BE2C (cell line): ENCODE measurements at regions not wholly inside any gene's neighbourhood (a gene's known extent, or its start where the extent isn't known, plus 50 kb on each side); places are given as distances from the start of the nearest gene placed in this dataset.

Source experiments
- DNase-seq: peaks from one replicate; pipeline ENCODE4 v3.0.0-alpha.2; 2020
- H3K27me3 ChIP-seq: fragments of 250-450 bp; sonication (Bioruptor Pico); 2 replicates; pipeline ENCODE4 v1.5.1; 2020; ENCODE audit warnings: mild to moderate bottlenecking
- H3K36me3 ChIP-seq: fragments of 250-450 bp; sonication (Bioruptor Pico); 2 replicates; pipeline ENCODE4 v1.5.1; 2020; ENCODE audit warnings: mild to moderate bottlenecking
- H3K4me1 ChIP-seq: fragments of 250-450 bp; sonication (Bioruptor Pico); 2 replicates; pipeline ENCODE4 v1.5.1; 2020
- H3K4me3 ChIP-seq: 2 replicates; pipeline ENCODE4 v1.5.1; 2011; ENCODE audit warnings: low read depth, low read length
- H3K9me3 ChIP-seq: fragments of 250-450 bp; sonication (Bioruptor Pico); 2 replicates; pipeline ENCODE4 v1.5.1; 2020
- CTCF ChIP-seq: IDR thresholded peaks from 2 replicates; pipeline ENCODE4 v1.5.1; 2012; ENCODE audit warnings: mild to moderate bottlenecking, low read depth, low read length

- no peak for DNase-seq
- Histone ChIP-seq H3K27me3 (no peaks in the 10 kb centered on the region), H3K4me1 (no peaks in the 10 kb centered on the region), H3K9me3 (no peaks in the 10 kb centered on the region), H3K4me3 (no peak overlapping the region), H3K36me3 (no peaks in the 10 kb centered on the region)
- TF ChIP-seq CTCF: no peak
These were observed 365.8 kb upstream of the C1orf174 start for GRCh38 chr1:4265836-4266235.

GRCh38 chr1:4267381-4268261, 367.5 kb upstream of the C1orf174 start:
- H3K4me3 ChIP-seq: no peak overlapping the region
- H3K36me3 ChIP-seq: no peaks in the 10 kb centered on the region
- H3K9me3 ChIP-seq: no peaks in the 10 kb centered on the region
- H3K27me3 ChIP-seq: no peaks in the 10 kb centered on the region
- TF ChIP-seq CTCF: no peak
- no peaks in the 10 kb centered on the region for H3K4me1 ChIP-seq
- no peak for DNase-seq

- Histone ChIP-seq H3K9me3 (no peaks in the 10 kb centered on the region), H3K4me3 (no peak overlapping the region), H3K4me1 (no peaks in the 10 kb centered on the region), H3K27me3 (no peaks in the 10 kb centered on the region), H3K36me3 (no peaks in the 10 kb centered on the region)
- TF ChIP-seq CTCF: no peak
- no peak for DNase-seq
These were observed 368.3 kb upstream of the C1orf174 start for GRCh38 chr1:4268262-4268888.

- TF ChIP-seq CTCF: no peak
- no peaks in the 10 kb centered on the region for H3K4me1 ChIP-seq
- no peaks in the 10 kb centered on the region for H3K9me3 ChIP-seq
- no peak overlapping the region for H3K4me3 ChIP-seq
- no peaks in the 10 kb centered on the region for H3K36me3 ChIP-seq
- DNase-seq: no peak
- no peaks in the 10 kb centered on the region for H3K27me3 ChIP-seq
These were observed 368.8 kb upstream of the C1orf174 start for GRCh38 chr1:4268889-4269284.

- H3K9me3 ChIP-seq: no peaks in the 10 kb centered on the region
- H3K36me3 ChIP-seq: no peaks in the 10 kb centered on the region
- no peak for DNase-seq
- H3K4me1 ChIP-seq: no peaks in the 10 kb centered on the region
- no peak for TF ChIP-seq CTCF
- no peak overlapping the region for H3K4me3 ChIP-seq
- no peaks in the 10 kb centered on the region for H3K27me3 ChIP-seq
These were observed 369.3 kb upstream of the C1orf174 start for GRCh38 chr1:4269330-4269729.
